DOHH2 (cell line): ENCODE measurements at regions not wholly inside any gene's neighbourhood (a gene's known extent, or its start where the extent isn't known, plus 50 kb on each side); places are given as distances from the start of the nearest gene placed in this dataset.

Experiments used
- H3F3A ChIP-seq: fragments of 200-600 bp; sonication (generic), shearing (Covaris generic); 2 replicates; pipeline ENCODE4 v1.6.0; 2016; ENCODE audit warnings: antibody characterized with exemption, mild to moderate bottlenecking; ENCODE audit not compliant: control insufficient read depth, insufficient read depth
- H3K27ac ChIP-seq: fragments of 200-600 bp; sonication (generic); 2 replicates; pipeline ENCODE4 v1.5.1; 2014; ENCODE audit warnings: low read depth, mild to moderate bottlenecking, low read length, moderate library complexity
- H3K27me3 ChIP-seq: fragments of 200-600 bp; sonication (generic); 2 replicates; pipeline ENCODE4 v1.6.1; 2014; ENCODE audit warnings: mild to moderate bottlenecking, low read length, mixed read lengths; ENCODE audit not compliant: control insufficient read depth
- H3K36me3 ChIP-seq: fragments of 200-600 bp; sonication (generic); 2 replicates; pipeline ENCODE4 v1.6.1; 2014; ENCODE audit warnings: mild to moderate bottlenecking, low read length, moderate library complexity, mixed read lengths; ENCODE audit not compliant: control insufficient read depth
- H3K4me1 ChIP-seq: fragments of 200-600 bp; sonication (generic); 2 replicates; pipeline ENCODE4 v1.6.1; 2014; ENCODE audit warnings: mild to moderate bottlenecking, low read length, mixed read lengths; ENCODE audit not compliant: control insufficient read depth
- H3K4me2 ChIP-seq: fragments of 200-600 bp; sonication (generic); 2 replicates; pipeline ENCODE4 v1.6.0; 2014; ENCODE audit warnings: mild to moderate bottlenecking, low read length, moderate library complexity
- H3K4me3 ChIP-seq: fragments of 200-600 bp; sonication (generic); 2 replicates; pipeline ENCODE4 v1.5.1; 2014; ENCODE audit warnings: mild to moderate bottlenecking, low read length, mixed read lengths
- H3K79me2 ChIP-seq: fragments of 200-600 bp; sonication (generic); 2 replicates; pipeline ENCODE4 v1.6.1; 2014; ENCODE audit warnings: mild to moderate bottlenecking, low read length, mixed read lengths; ENCODE audit not compliant: control insufficient read depth
- H3K9me2 ChIP-seq: fragments of 200-600 bp; sonication (generic); replicated peaks from 2 replicates; pipeline ENCODE4 v1.6.1; 2014; ENCODE audit warnings: mild to moderate bottlenecking, low read length, mixed read lengths; ENCODE audit not compliant: control insufficient read depth
- H3K9me3 ChIP-seq: fragments of 200-600 bp; sonication (generic); 2 replicates; pipeline ENCODE4 v1.6.1; 2014; ENCODE audit warnings: antibody characterized with exemption, low read length, mixed read lengths; ENCODE audit not compliant: control insufficient read depth, insufficient read depth
- H4K20me1 ChIP-seq: fragments of 200-600 bp; sonication (generic); 2 replicates; pipeline ENCODE4 v1.6.0; 2014; ENCODE audit warnings: low read depth, mild to moderate bottlenecking, antibody characterized with exemption, low read length, moderate library complexity; ENCODE audit not compliant: control insufficient read depth, insufficient read depth
- EZH2phosphoT487 ChIP-seq: fragments of 200-600 bp; sonication (generic); IDR thresholded peaks from 2 replicates; pipeline ENCODE4 v1.6.1; 2017; ENCODE audit warnings: borderline replicate concordance, mild to moderate bottlenecking, antibody characterized with exemption, low read length, moderate library complexity, mixed read lengths
- TF ChIP-seq, protein P1 (sequence below): fragments of 200-600 bp; sonication (generic); IDR thresholded peaks from one replicate; pipeline ENCODE4 v1.5.1; 2014; ENCODE audit warnings: antibody characterized with exemption, mild to moderate bottlenecking, low read depth, low read length; ENCODE audit not compliant: poor library complexity, severe bottlenecking

DNA sequence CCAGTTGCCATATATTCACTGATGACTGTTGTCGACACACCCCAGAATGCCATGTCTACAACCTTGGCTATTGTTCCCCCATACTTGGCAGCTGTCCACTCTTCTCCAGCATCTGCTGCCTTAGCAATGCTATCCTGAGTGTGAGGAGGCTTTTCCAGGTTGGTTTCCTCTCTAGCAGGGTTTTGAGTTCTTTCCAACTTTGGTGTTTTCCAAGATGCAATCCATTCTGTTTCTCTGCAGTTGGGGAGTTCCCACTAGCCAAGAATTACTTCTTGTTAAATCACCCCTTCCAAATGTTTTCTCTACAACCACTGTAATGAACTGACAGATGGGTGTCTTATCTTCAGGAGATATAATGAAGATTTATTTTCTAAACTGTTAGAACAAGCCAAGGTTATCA, 617.4 kb downstream of the CCSER2 start:
- Histone ChIP-seq H4K20me1 (no peaks in the 10 kb centered on the region), H3K9me2 (no peaks in the 10 kb centered on the region), H3K27ac (no peak overlapping the region), H3K9me3 (no peaks in the 10 kb centered on the region), H3K79me2 (no peaks in the 10 kb centered on the region), H3K4me2 (no peak overlapping the region), H3K27me3 (no peaks in the 10 kb centered on the region), H3F3A (no peaks in the 10 kb centered on the region), H3K4me1 (no peaks in the 10 kb centered on the region), H3K36me3 (no peaks in the 10 kb centered on the region), H3K4me3 (no peak overlapping the region)
- TF ChIP-seq EZH2phosphoT487: no peak
- TF ChIP-seq, protein P1, sequence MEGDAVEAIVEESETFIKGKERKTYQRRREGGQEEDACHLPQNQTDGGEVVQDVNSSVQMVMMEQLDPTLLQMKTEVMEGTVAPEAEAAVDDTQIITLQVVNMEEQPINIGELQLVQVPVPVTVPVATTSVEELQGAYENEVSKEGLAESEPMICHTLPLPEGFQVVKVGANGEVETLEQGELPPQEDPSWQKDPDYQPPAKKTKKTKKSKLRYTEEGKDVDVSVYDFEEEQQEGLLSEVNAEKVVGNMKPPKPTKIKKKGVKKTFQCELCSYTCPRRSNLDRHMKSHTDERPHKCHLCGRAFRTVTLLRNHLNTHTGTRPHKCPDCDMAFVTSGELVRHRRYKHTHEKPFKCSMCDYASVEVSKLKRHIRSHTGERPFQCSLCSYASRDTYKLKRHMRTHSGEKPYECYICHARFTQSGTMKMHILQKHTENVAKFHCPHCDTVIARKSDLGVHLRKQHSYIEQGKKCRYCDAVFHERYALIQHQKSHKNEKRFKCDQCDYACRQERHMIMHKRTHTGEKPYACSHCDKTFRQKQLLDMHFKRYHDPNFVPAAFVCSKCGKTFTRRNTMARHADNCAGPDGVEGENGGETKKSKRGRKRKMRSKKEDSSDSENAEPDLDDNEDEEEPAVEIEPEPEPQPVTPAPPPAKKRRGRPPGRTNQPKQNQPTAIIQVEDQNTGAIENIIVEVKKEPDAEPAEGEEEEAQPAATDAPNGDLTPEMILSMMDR: no peak

DNA sequence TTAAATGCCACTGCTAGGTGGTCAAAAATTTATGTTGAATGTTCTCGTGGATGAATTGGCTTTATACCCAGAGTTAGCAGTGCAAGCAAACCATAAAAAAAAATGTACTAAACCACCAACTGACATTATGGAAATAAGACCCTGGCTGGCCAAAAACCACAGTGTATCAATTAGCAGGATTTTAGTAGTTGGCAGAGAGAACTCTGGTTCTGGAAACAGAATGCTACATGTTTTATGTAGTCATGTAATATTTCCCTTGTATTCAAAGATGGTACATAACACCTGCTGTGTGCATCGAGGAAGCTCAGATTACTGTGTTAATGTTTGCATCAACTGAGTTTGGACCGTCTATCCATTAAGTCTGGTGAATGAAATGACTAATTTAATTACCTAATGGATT, 618.5 kb downstream of the CCSER2 start:
- no peaks in the 10 kb centered on the region for H3K9me3 ChIP-seq
- H3F3A ChIP-seq: no peaks in the 10 kb centered on the region
- TF ChIP-seq, protein P1: no peak
- no peak for TF ChIP-seq EZH2phosphoT487
- no peak overlapping the region for H3K4me2 ChIP-seq
- H3K9me2 ChIP-seq: no peaks in the 10 kb centered on the region
- no peak overlapping the region for H3K4me3 ChIP-seq
- no peaks in the 10 kb centered on the region for H3K36me3 ChIP-seq
- H3K27ac ChIP-seq: no peak overlapping the region
- no peaks in the 10 kb centered on the region for H3K27me3 ChIP-seq
- no peaks in the 10 kb centered on the region for H3K79me2 ChIP-seq
- H3K4me1 ChIP-seq: no peaks in the 10 kb centered on the region
- H4K20me1 ChIP-seq: no peaks in the 10 kb centered on the region

DNA sequence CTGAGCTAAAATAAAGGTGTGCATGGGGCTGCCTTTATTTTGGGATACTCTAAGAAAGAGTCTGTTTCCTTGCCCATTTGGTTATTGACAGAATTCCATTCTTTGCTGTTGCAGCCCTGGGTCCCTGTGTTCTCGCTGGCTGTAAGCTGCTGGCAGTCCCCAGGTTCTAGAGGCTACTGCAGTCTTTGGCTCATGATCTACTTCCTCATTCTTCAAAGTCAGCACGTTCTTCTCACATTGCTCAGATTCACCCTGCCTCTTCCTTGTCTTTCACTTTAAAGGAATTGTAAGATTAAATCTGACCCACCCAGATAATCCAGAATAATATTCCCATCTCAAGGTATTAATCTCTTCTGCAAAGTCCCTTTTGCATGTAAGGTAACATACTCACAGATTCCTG, 620.3 kb downstream of the CCSER2 start:
- H3K36me3 ChIP-seq: no peaks in the 10 kb centered on the region
- H3K4me3 ChIP-seq: no peak overlapping the region
- H3F3A ChIP-seq: no peaks in the 10 kb centered on the region
- H4K20me1 ChIP-seq: no peaks in the 10 kb centered on the region
- no peak overlapping the region for H3K27ac ChIP-seq
- H3K79me2 ChIP-seq: no peaks in the 10 kb centered on the region
- H3K4me2 ChIP-seq: no peak overlapping the region
- no peaks in the 10 kb centered on the region for H3K27me3 ChIP-seq
- H3K9me2 ChIP-seq: no peaks in the 10 kb centered on the region
- H3K9me3 ChIP-seq: no peaks in the 10 kb centered on the region
- no peak for TF ChIP-seq EZH2phosphoT487
- no peaks in the 10 kb centered on the region for H3K4me1 ChIP-seq

DNA sequence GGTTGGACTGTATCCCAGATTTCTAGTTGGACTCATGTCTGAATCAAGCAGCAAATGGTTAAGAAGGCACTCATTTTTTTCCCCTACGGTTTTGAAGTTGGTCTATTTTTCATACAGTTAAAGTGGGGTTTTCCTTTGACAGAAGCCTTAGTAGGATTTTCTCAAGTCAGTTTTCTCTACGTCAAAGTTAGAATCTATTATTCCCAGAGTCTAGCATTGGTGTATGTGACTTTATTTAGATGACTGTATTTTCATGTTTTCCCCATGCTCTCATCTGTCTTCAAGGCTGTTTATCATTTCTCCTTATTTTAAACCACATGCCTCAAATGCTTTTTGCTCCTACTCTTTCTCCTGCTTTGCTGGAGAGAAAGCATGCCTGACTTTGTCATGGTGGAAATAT, 623.2 kb downstream of the CCSER2 start:
- H3K4me2 ChIP-seq: no peak overlapping the region

More for the DNA sequence above, 623.2 kb downstream of the CCSER2 start:
- Histone ChIP-seq H3K27ac (no peak overlapping the region), H3K4me3 (no peak overlapping the region), H3K27me3 (no peaks in the 10 kb centered on the region), H3K79me2 (no peaks in the 10 kb centered on the region), H3K36me3 (no peaks in the 10 kb centered on the region), H3K9me2 (no peaks in the 10 kb centered on the region), H3K9me3 (0 out of 2 replicates have a peak, but pooled peaks cover 3% of the 10 kb centered on the region), H4K20me1 (no peaks in the 10 kb centered on the region), H3K4me1 (peaks cover under 1% of the 10 kb centered on the region; the same call in 1 of the 2 replicates), H3F3A (no peaks in the 10 kb centered on the region)
- TF ChIP-seq, protein P1: no peak
- no peak for TF ChIP-seq EZH2phosphoT487
